HG03460 (cell line): ENCODE measurements at regions not wholly inside any gene's neighbourhood (a gene's known extent, or its start where the extent isn't known, plus 50 kb on each side); places are given as distances from the start of the nearest gene placed in this dataset.

ENCODE experiments used
- ATAC-seq: cut with Tn5 transposase; IDR thresholded peaks from one replicate; pipeline ENCODE4 v1.9.1; 2021; ENCODE audit not compliant: unreplicated experiment

DNA sequence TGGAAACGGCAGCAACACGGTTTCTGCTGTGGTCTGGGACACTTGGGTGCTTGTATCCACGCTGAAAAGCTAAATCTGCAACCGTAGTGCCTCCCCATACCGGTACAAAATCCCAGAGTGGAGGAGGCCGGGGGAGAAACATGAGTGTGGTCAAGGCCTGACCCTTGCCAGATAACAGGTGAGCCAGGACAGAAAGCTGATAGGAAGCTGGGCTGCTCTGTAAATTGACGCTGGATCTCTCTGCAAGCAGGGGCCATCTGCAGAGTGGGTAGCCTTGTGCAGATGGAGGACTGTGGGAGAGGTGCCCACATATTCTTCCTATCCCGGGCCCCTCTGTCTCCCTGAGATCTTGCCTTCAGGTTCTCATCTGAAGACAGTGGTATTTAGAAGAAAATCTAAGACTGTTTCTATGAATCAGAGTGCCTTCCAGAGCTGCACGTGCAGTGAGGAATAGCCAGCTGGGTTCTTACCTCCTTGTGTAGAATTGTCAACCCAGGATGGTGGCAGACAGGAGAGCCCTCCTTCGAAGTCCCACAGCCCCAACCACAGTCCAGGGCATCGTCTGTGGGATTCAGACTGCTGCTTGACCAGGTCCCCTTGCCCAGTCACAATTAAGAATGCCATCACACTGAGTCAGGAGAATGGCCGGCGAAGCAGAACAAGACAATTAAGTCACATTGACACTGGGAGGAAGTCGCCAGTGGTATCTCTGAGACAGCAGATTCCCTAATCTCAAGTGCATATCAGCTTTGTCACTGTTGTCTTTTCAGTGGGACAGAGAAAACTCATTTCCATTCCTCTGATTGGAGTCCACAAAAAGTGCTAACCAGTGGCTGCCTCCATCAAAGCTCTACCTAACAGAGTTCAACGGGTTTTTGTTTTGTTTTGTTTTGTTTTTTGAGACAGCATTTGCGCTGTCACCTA is 100.0 kb upstream of the RIPOR2 start:
- peak; percentile 47 for ATAC-seq

DNA sequence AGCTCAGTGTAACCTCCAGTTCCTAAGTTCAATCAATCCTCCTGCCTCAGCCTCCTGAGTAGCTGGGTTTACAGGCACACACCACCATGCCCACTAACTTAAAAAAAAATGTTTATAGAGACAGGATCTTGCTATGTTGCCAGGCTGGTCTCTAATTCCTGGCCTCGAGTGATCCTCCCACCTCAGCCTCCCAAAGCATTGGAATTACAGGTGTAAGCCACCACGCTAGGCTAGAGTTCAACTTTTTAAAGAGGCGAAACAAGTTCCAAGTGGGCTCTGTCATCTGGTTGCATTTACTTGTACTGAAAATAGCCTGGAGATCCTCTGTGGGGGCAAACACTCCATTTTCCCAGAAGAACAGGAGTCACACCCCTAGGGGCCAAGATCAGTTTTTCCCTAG is 100.7 kb upstream of the RIPOR2 start:
- no peak for ATAC-seq

DNA sequence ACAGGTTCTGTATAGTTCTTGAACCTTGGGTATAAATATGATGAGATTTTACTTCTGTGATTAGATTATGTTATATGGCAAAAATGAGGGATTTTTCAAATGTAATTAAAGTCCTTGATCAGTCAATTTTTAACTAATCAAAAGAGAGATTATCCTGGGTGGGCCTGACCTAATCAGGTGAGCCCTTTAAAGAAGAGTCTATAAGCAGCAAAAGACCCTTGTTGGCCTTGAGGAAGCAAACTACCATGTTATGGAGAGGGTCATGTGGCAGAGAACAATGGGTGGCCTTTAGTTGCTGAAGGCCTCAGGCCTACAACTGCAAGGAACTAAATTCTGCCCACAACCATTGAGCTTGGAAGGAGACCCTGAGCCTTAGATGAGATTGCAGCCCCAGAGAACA is 102.5 kb upstream of the RIPOR2 start:
- no peak for ATAC-seq

DNA sequence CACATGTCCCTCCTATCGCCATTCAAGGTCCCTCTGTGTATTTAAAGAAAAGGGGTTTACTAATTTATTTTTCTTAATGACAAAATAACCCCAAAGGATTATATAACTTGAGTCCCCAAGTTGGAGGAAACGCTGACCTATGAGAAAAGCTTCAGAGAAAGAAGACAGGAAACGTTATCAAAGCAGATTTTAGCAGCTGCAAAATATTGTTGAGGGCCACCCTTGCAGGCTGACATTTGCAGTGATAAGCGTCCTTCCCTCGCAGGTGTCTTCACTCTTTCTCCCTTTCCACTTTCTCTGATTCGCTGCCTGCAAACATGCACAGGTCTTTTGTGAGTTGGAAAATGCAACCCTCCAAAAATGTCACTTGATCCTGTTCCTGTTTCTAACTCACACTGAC is 103.2 kb upstream of the RIPOR2 start:
- no peak for ATAC-seq

DNA sequence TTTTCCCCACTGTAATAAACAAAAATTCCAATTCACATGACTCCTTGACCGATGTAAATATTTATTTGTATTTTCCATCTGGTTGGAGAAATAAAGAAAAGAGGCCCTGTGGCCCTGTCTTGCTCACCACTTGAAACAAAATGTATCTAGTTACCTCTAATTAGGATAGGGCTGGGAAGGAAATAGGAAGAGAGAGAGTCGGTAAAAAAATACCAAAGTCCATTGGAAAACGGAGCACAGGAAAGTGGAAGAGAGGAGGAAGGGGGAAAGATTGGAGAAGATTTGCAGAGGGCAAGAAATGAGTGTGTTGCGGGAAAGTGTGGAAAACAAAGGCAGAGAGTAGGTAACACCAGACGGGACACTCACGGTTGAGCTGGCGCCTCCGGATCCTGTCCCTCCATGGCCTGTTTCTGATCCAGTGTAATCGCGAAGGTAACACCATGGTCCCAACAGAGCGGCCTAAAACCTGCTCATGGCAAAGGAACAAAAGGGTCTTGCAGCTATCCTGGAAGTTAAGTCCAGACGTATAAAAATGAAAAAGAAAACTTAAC is 105.8 kb upstream of the RIPOR2 start:
- peak; percentile 21 for ATAC-seq

DNA sequence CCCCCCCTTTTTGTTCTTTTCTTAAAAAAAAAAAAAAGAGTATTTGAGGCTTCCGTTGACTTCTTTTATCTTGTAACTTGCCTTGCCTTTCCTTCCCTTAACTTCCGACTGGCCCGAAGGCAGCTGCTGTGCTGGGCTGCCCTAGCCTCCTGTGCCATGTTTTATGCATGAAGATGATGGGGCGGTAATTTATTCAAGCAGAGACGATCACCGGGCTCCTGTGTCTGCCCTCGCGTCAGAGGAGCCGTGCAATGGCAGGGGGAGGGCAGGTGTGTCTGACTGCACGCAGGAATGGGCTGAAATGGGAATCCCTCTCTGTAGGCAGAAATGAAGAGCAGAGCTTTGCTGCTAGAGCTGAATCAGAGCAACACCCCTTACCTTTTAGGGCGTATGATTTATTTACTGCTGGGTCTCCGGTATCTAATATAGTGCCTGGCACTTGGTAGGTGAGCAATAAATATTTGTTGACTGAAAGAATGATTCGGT is 106.3 kb upstream of the RIPOR2 start:
- ATAC-seq, result peak; percentile 59

DNA sequence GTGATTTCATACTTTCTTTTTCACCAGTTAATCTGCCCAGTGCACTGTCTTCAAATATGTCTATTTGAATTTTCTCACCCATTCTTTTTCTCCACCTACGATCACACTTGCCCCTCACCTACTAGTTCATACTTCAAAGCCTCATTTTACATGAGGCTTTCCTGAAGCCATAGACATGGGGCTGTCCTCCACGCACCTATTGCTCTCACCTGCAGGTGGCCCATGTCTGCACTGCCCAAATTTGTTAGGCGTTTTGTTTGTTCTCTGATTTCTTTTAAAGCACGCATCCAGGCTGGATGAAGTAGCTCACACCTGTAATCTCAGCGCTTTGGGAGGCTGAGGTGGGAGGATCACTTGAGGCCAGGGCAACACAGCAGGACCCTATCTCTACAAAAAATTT is 106.8 kb upstream of the RIPOR2 start:
- ATAC-seq, result no peak

DNA sequence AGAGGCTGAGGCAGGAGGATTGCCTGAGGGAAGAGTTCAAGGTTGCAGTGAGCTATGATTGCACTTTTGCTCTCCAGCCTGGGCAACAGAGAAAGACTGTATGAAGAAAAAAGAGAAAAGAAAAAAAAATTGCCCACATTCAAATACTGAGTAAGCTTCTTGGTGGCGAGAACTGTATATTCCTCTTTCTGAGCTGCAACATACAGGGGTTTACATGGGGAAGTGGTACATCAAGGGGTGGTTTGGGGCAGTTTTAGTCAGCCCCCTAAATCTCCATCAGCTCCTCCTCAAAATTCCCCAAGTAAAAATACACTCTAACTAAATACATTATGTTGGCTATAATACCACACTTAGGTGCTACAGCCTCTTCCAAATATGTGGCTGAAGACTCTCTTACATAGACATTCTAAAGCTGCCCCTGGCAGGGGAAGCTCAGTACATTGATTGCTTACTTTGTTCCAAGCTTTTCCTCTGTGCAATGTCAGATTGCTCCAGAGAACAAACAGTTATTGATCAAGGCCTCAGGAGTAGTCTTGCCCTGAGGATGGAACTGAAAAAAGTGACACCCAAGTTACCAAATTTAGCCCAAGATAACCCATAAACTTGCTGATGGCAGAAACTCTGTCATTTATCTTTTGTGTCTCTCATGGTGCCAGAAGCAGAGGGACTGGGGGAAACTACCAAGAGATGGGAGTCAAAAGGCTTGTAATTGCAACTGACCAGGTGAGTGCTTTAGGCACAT is 107.4 kb upstream of the RIPOR2 start:
- no peak for ATAC-seq

DNA sequence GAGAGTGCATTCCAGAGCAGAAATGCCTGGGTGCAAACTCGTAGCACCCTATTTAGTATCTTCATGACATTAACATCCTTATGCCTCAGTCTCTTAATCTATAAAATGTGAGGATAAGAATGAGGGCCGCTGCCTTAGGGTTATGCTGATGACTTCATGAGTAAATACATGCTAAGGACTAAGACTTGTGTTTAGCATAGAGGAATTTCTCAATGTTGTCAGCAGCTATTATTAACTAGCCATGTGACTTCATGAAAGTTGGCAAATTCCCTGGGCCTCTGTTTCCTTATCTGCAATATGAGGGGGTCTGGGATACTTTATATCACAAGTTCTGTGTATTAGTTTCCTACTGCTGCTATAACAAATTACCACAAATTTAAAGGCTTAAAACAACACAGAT is 108.1 kb upstream of the RIPOR2 start:
- no peak for ATAC-seq

DNA sequence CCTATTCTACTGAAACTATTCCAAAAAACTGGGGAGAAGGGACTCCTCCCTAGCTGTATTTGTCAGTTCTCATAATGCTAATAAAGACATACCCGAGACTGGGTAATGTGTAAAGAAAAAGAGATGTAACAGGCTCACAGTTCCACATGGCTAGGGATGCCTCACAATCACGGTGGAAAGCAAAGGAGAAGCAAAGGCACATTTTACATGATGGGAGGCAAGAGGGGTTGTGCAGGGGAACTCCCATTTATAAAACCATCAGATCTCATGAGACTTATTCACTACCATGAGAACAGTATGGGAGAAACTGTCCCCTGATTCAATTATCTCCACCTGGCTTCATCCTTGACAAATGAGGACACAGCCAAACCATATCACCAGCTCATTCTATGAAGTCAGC is 111.2 kb upstream of the RIPOR2 start:
- no peak for ATAC-seq

DNA sequence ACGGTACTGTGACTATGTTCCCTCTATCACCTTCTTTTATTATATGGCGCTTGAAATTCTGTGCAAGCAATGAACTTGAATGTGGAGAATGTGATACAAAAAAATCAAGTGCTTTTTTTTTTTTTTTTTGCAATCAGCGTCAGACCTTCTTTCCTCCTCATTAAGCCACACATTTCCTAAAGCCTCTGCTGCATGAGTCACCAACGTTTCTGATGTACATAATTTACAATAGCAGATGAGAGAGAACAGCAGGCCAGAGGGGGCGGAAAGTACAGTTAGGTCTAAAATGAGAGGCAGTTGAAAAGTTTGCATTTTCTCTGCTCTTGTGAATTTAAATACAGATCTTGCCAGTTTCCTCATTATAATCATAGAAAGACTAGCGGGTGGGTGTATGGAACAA is 114.6 kb upstream of the RIPOR2 start:
- no peak for ATAC-seq

DNA sequence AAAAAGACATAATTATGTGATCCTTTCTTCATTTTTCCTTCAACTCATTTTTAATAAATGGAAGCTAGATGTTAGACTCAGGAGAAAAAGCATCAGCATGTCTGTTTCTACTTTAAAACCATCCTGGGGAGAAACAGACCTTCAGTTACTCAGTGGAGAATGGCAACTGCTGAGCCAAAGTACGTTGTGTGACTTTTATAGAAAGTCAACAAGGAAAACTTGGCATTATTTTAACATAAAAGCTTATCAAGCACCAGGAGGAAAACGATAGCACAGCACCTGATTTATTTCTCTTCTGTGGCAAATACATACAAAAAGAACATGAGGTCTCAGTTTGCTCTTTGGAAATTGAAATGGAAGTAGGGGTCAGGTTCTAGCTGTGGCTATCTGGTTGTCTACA is 115.3 kb upstream of the RIPOR2 start:
- no peak for ATAC-seq

DNA sequence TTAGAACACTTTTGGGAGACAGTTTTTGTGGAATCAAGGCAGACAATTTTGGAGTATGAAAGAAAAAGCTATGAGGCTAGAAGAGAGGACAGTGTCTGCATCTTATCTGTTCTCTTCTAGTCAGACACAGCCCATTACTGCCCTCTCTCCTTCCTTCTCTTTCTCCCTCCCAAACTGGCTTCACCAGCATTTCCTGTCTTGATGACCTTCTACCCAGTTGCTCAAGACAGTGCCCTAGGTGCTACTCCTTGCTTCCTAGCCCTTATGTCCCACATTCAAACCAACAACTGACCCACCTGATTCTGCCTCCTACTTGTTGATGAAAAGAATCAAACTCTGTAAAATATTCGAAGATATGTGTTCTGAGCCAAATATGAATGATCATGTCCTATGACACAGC is 116.4 kb upstream of the RIPOR2 start:
- no peak for ATAC-seq

DNA sequence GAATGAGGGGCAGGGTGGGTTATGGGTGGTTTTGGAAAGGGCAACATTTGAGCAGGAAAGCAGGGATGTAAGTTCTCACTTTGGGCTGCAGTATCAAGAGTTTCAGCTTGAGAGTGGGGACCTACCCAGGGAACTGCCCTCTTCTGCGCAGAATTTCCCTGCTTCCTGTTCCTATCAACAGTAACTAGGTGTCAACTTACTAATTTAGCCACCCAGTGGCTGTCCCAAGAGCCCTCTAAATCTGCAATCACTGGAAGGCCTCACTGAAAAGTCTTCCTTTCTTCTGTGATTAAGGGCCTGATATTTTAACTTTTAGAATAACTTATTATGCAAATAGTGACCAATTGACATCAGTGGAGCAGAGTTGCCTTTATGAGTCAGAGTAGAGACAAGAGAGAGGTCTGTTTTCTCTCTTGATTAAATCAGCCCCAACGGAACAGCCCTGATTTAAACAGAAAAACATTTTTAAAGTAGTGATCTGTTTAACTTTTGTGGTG is 118.2 kb upstream of the RIPOR2 start:
- ATAC-seq, result peak; percentile 82

DNA sequence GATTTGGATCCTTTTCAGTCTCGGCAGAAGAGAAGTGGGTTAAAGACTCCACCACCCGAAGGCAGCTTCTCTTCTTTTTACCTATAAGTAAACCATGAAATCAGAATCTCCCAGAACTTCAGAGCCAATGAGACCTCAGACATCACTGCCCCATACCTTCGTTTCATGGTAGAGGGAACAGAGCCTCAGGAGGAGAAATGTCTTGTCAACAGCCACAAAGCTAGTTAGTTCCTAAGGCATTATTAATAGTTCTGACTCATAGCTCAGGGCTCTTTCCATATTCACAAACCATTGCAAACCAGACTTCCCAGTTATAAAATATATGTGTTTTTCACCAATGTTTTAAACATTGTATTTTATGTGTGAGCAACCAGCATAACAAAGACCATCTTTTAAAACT is 118.7 kb upstream of the RIPOR2 start:
- no peak for ATAC-seq

DNA sequence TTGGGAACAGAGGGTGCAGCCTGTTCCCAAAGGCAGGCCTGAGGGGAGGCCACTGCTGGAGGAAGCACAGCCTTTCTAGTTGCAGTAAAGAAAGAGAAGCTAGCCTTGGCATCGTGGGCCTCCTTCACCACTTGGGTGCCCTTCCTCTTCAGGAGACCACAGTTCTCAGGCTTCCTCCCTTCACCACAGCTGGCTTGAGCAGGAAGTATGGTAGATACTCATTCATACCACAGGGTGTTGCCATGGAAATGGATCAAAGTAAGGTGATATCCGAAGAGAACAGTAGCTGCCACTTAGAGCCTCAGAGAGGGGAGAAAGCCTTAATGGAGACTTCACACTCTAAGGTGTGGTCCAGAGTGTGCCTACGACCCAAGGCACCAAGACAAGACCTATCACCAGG is 120.4 kb upstream of the RIPOR2 start:
- peak; percentile 73 for ATAC-seq

DNA sequence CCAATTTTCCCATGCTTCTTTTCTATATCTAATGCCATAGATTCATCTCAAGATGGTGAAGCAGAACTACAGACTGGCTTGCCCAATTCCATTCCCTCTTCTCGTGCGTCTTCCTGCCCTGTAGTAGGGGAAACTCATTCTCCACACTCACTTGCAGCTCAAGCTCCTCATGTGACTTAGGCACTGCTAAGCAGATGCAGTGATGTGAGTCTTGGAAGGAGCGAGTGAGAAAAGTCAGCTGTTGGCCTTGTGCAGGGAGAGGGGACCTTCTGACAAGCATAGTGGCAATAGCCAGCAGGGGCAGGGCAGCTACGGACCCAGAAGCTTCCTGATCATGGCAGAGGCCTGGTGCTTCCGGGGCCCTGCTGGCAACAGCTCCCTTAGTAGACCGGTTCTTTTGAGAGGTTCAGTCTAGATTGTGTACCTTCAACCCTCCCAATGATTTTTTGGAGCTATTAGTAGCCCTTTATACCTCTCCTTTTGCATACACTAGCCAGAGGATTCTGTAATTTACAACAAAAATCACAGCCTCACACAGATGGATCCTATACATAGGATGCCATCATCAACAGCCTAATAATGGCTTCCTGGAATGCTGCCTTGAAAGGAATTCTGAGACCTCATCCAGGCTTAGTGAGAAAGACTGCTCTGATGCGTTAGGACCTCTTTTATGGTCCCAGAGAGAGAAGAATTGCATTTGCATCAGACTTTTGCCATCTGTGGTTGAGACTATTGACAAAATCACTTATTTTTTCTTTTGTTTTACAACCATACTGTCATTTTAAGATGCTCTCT is 121.5 kb upstream of the RIPOR2 start:
- no peak for ATAC-seq

DNA sequence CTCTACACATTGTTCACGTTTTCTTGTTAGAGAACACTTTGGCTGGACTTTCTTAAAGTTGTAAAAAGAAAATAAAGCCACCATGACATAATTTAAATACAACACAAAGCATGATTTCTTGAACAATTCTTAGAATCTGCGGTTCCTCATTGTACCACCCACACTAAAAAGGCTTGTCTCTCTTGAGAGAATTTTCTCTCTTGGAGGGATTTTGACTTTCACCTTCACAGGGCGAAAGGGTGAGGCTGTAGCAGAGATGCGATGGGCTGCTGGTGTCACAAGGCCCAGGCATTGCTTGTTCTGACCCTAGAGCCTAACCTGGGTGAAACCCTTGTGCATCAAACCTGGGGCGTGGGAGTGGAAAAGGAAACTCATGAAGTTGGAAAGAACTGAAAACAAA is 122.7 kb upstream of the RIPOR2 start:
- ATAC-seq, result no peak

DNA sequence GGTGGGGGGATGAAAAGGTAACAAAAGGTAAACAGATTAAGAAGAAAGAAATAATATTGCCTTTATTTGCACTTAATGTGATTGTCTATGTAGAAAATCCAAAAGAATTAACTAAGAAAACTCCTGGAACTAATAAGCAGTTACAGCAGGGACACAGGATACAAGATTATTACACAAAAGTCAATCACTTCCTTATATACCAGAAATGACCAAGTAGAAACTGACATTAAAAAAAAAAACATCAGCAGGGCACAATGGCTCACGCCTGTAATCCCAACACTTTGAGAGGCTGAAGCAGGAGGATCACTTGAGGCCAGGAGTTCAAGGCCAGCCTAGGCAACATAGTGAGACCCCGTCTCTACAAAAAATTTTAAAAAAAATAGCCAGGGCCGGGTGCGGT is 123.2 kb upstream of the RIPOR2 start:
- no peak for ATAC-seq

DNA sequence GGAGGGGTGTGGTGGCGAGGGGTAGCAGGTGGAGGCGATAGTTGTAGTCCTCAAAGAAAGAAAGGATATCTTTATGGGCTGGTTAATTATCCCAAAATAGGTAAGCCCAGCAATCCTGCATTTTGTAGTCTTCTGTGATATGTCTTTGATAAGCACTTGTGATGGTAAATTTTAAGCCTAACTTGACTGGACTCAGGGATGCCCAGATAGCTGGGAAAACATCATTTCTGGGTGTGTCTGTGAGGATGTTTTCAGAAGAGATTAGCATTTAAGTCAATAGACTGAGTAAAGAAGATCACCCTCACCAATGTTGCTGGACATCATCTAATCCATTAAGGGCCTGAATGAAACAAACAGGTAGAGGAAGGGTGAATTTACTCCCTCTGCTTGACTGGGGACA is 124.8 kb upstream of the RIPOR2 start:
- no peak for ATAC-seq
